Mesodermal cell (in vitro differentiated cells): ENCODE measurements at regions not wholly inside any gene's neighbourhood (a gene's known extent, or its start where the extent isn't known, plus 50 kb on each side); places are given as distances from the start of the nearest gene placed in this dataset.
"Not testable (repeated sequence)": the region's sequence is repeated elsewhere in the genome, so short reads cannot be mapped to it uniquely, and the experiment has no call there.

ENCODE experiments used
- H3K27ac ChIP-seq: 2 replicates; pipeline ENCODE4 v1.7.0; 2013; ENCODE audit warnings: mild to moderate bottlenecking, low read depth, low read length, moderate library complexity; ENCODE audit not compliant: severe bottlenecking
- H3K36me3 ChIP-seq: 2 replicates; pipeline ENCODE4 v1.7.1; 2013; ENCODE audit warnings: mild to moderate bottlenecking, low read length, moderate library complexity; ENCODE audit not compliant: control insufficient read depth, insufficient read depth
- H3K4me1 ChIP-seq: one replicate; pipeline ENCODE4 v1.7.1; 2013; ENCODE audit warnings: mild to moderate bottlenecking, low read length; ENCODE audit not compliant: insufficient read depth, control insufficient read depth, poor library complexity, severe bottlenecking
- H3K4me3 ChIP-seq: 2 replicates; pipeline ENCODE4 v1.7.0; 2013; ENCODE audit warnings: low read length, control low read depth, mild to moderate bottlenecking; ENCODE audit not compliant: insufficient read depth, poor library complexity, severe bottlenecking; ENCODE audit errors: extremely low read depth
- H3K9me3 ChIP-seq: 2 replicates; pipeline ENCODE4 v1.7.1; 2013; ENCODE audit warnings: mild to moderate bottlenecking, low read length, moderate library complexity; ENCODE audit not compliant: control insufficient read depth
- WGBS, 2 experiments: methylation state at CpG; one replicate each; pipeline ENCODE4 v1.1.5; 2013; ENCODE audit warnings: missing lambda C conversion rate in 2 of 2; ENCODE audit not compliant: insufficient coverage in 2 of 2; 5-methylcytosine and 5-hydroxymethylcytosine counted together

GRCh38 chr10:37473906-37474305, 348.5 kb downstream of the ANKRD30A start:
- 90% methylated on average over 3 of the region's 4 CpGs; no CpG with 5 or more reads in 1 of the 2 experiments for WGBS, 2 experiments
- H3K4me3 ChIP-seq = no peak overlapping the region

GRCh38 chr10:37467246-37467645, 341.8 kb downstream of the ANKRD30A start:
- H3K36me3 ChIP-seq = no peaks in the 10 kb centered on the region
- WGBS, 2 experiments = 43 to 64% methylated on average over 3 to 5 of the region's 5 CpGs

More at GRCh38 chr10:37473906-37474305, 348.5 kb downstream of the ANKRD30A start:
- H3K27ac ChIP-seq = no peak overlapping the region
- H3K36me3 ChIP-seq = no peaks in the 10 kb centered on the region
- no peaks in the 10 kb centered on the region for H3K4me1 ChIP-seq
- H3K9me3 ChIP-seq = peaks cover 46% of the 10 kb centered on the region

GRCh38 chr10:37456456-37456855, 331.1 kb downstream of the ANKRD30A start:
- Histone ChIP-seq H3K27ac (no peak overlapping the region), H3K36me3 (no peaks in the 10 kb centered on the region), H3K4me1 (no peaks in the 10 kb centered on the region), H3K4me3 (no peak overlapping the region), H3K9me3 (peaks cover 49% of the 10 kb centered on the region)
- 86% methylated on average over 1 of the region's 1 CpG; no CpG with 5 or more reads in 1 of the 2 experiments for WGBS, 2 experiments

More at GRCh38 chr10:37467246-37467645, 341.8 kb downstream of the ANKRD30A start:
- H3K27ac ChIP-seq = no peak overlapping the region
- no peaks in the 10 kb centered on the region for H3K4me1 ChIP-seq
- H3K4me3 ChIP-seq = no peak overlapping the region
- peaks cover 58% of the 10 kb centered on the region for H3K9me3 ChIP-seq

GRCh38 chr10:37448161-37448560, 322.8 kb downstream of the ANKRD30A start:
- no peak overlapping the region for H3K27ac ChIP-seq
- peaks cover 65% of the 10 kb centered on the region for H3K9me3 ChIP-seq
- no peaks in the 10 kb centered on the region for H3K4me1 ChIP-seq
- H3K36me3 ChIP-seq = no peaks in the 10 kb centered on the region
- no peak overlapping the region for H3K4me3 ChIP-seq
- WGBS, 2 experiments = 45% methylated on average over 4 to 5 of the region's 5 CpGs

- no peaks in the 10 kb centered on the region for H3K36me3 ChIP-seq
- no peak overlapping the region for H3K4me3 ChIP-seq
- no CpG with 5 or more reads among the region's 2 CpGs for WGBS, 2 experiments
- H3K4me1 ChIP-seq = no peaks in the 10 kb centered on the region
- H3K9me3 ChIP-seq = peaks cover 67% of the 10 kb centered on the region
- no peak overlapping the region for H3K27ac ChIP-seq
These were observed 317.5 kb downstream of the ANKRD30A start for GRCh38 chr10:37442882-37443281.

- not testable (repeated sequence) for H3K4me1 ChIP-seq, H3K4me3 ChIP-seq, H3K36me3 ChIP-seq, H3K27ac ChIP-seq
- peaks cover 67% of the 10 kb centered on the region for H3K9me3 ChIP-seq
- WGBS, 2 experiments = 81 to 83% methylated on average over 3 to 4 of the region's 4 CpGs
These were observed 315.8 kb downstream of the ANKRD30A start for GRCh38 chr10:37441224-37441623.

- no peaks in the 10 kb centered on the region for H3K4me1 ChIP-seq
- no peaks in the 10 kb centered on the region for H3K36me3 ChIP-seq
- H3K4me3 ChIP-seq = no peak overlapping the region
- peaks cover 69% of the 10 kb centered on the region for H3K9me3 ChIP-seq
- no CpG with 5 or more reads among the region's 2 CpGs for WGBS, 2 experiments
- no peak overlapping the region for H3K27ac ChIP-seq
These were observed 314.4 kb downstream of the ANKRD30A start for GRCh38 chr10:37439826-37440225.

GRCh38 chr10:37436357-37436756, 311.0 kb downstream of the ANKRD30A start:
- no peaks in the 10 kb centered on the region for H3K4me1 ChIP-seq
- WGBS, 2 experiments = 66 to 83% methylated on average over 1 to 2 of the region's 2 CpGs
- H3K4me3 ChIP-seq = no peak overlapping the region
- no peaks in the 10 kb centered on the region for H3K36me3 ChIP-seq
- no peak overlapping the region for H3K27ac ChIP-seq
- H3K9me3 ChIP-seq = peaks cover 50% of the 10 kb centered on the region

- H3K4me1 ChIP-seq = no peaks in the 10 kb centered on the region
- no peak overlapping the region for H3K27ac ChIP-seq
- no peak overlapping the region for H3K4me3 ChIP-seq
- no peaks in the 10 kb centered on the region for H3K36me3 ChIP-seq
- WGBS, 2 experiments = no CpG with 5 or more reads among the region's 2 CpGs
- H3K9me3 ChIP-seq = peaks cover 52% of the 10 kb centered on the region
These were observed 308.7 kb downstream of the ANKRD30A start for GRCh38 chr10:37434091-37434490.
